Astrocyte of the spinal cord (primary cell): ENCODE measurements at regions not wholly inside any gene's neighbourhood (a gene's known extent, or its start where the extent isn't known, plus 50 kb on each side); places are given as distances from the start of the nearest gene placed in this dataset.

Source experiments
- DNase-seq: peaks from one replicate; pipeline ENCODE4 v3.0.0; 2011; ENCODE audit warnings: low read depth, low spot score
- H3K4me3 ChIP-seq: 2 replicates; pipeline ENCODE4 v1.5.1; 2011; ENCODE audit warnings: low read depth, mild to moderate bottlenecking, low read length, moderate library complexity
- CTCF ChIP-seq: IDR thresholded peaks from 2 replicates; pipeline ENCODE4 v1.5.1; 2012; ENCODE audit warnings: low read depth, mild to moderate bottlenecking, low read length, inconsistent platforms
- in situ Hi-C: cut with HindIII; loops from 2 replicates; pipeline ENCODE4 v1.10.0; 2017; ENCODE audit warnings: low sequenced_read_pairs

- TF ChIP-seq CTCF = no peak
- peak; percentile 8 for DNase-seq
Observed at GRCh38 chr3:144760831-144761230, 789.2 kb downstream of the DIPK2A start.

GRCh38 chr3:144762091-144762490 is 790.5 kb downstream of the DIPK2A start:
- TF ChIP-seq CTCF = no peak
- no peak for DNase-seq
- in situ Hi-C loops = no loop called here
- no peak overlapping the region for H3K4me3 ChIP-seq

More at GRCh38 chr3:144760831-144761230, 789.2 kb downstream of the DIPK2A start:
- no peak overlapping the region for H3K4me3 ChIP-seq
- in situ Hi-C loops = no loop called here

GRCh38 chr3:144763878-144764454 is 792.3 kb downstream of the DIPK2A start:
- no peak for TF ChIP-seq CTCF
- in situ Hi-C loops = no loop called here
- H3K4me3 ChIP-seq = no peak overlapping the region
- DNase-seq = peak; percentile 10

- no peak for DNase-seq
- H3K4me3 ChIP-seq = no peak overlapping the region
- in situ Hi-C loops = no loop called here
- TF ChIP-seq CTCF = no peak
Observed at GRCh38 chr3:144770281-144770680, 798.7 kb downstream of the DIPK2A start.

GRCh38 chr3:144770915-144771351 is 799.3 kb downstream of the DIPK2A start:
- in situ Hi-C loops = no loop called here
- peak; percentile 59 for DNase-seq
- H3K4me3 ChIP-seq = no peak overlapping the region
- peak; percentile 49 for TF ChIP-seq CTCF

- TF ChIP-seq CTCF = no peak
Observed at GRCh38 chr3:144771381-144771870, 799.8 kb downstream of the DIPK2A start.

More at GRCh38 chr3:144771381-144771870, 799.8 kb downstream of the DIPK2A start:
- no peak overlapping the region for H3K4me3 ChIP-seq
- DNase-seq = peak; percentile 74
- in situ Hi-C loops = no loop called here
